ENCODE measurements at regions not wholly inside any gene's neighbourhood (a gene's known extent, or its start where the extent isn't known, plus 50 kb on each side); places are given as distances from the start of the nearest gene placed in this dataset.

DNA sequence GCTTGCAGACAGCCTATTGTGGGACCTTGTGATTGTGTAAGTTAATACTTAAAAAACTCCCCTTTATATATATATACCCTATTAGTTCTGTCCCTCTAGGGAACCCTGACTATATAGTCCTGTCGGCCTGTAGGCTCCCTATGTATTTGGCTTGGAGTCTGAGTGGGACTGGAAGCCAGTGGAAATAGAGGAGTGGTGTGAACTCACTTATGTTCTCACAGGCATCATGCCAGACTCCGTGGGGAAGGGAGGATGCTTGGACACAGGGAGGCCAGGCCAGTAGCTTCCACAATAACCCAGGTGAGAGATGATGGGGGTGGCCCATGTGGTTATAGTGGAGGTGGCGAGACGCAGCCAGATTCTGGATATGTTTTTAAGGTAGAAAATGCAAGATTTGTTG lies 136.7 kb upstream of the SYT6 start:
- TF ChIP-seq, protein P1, sequence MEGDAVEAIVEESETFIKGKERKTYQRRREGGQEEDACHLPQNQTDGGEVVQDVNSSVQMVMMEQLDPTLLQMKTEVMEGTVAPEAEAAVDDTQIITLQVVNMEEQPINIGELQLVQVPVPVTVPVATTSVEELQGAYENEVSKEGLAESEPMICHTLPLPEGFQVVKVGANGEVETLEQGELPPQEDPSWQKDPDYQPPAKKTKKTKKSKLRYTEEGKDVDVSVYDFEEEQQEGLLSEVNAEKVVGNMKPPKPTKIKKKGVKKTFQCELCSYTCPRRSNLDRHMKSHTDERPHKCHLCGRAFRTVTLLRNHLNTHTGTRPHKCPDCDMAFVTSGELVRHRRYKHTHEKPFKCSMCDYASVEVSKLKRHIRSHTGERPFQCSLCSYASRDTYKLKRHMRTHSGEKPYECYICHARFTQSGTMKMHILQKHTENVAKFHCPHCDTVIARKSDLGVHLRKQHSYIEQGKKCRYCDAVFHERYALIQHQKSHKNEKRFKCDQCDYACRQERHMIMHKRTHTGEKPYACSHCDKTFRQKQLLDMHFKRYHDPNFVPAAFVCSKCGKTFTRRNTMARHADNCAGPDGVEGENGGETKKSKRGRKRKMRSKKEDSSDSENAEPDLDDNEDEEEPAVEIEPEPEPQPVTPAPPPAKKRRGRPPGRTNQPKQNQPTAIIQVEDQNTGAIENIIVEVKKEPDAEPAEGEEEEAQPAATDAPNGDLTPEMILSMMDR (IDR thresholded peaks at IDR 0.05): no peak
- no peak for TF ChIP-seq POLR2A (IDR thresholded peaks at IDR 0.05)

Data from esophagus squamous epithelium (tissue), 4 donors.